GM12878 (cell line): ENCODE measurements at regions not wholly inside any gene's neighbourhood (a gene's known extent, or its start where the extent isn't known, plus 50 kb on each side); places are given as distances from the start of the nearest gene placed in this dataset.

Source experiments
- ATF3 ChIP-seq: IDR thresholded peaks from 2 replicates; pipeline ENCODE4 v1.6.1; 2011; ENCODE audit warnings: low read depth, mild to moderate bottlenecking, low read length, moderate library complexity, borderline replicate concordance; ENCODE audit errors: extremely low read depth
- BCL11A ChIP-seq: IDR thresholded peaks from 2 replicates; pipeline ENCODE4 v1.6.1; 2011; ENCODE audit warnings: low read depth, low read length
- CEBPB ChIP-seq, 2 experiments: fragments of 150-350 bp in 1 of 2; IDR thresholded peaks; 2 replicates each; pipeline ENCODE4 v1.6.1; 2012 to 2014; ENCODE audit warnings: low read depth in 2 of 2, low read length in 2 of 2, borderline replicate concordance in 1 of 2, inconsistent platforms in 1 of 2
- CEBPZ ChIP-seq: fragments of 150-350 bp; IDR thresholded peaks from 2 replicates; pipeline ENCODE4 v1.6.1; 2016; ENCODE audit warnings: low read depth, low read length
- DPF2 ChIP-seq: fragments of 450-650 bp; IDR thresholded peaks from 2 replicates; pipeline ENCODE4 v1.6.1; 2017; ENCODE audit warnings: mild to moderate bottlenecking
- EP300 ChIP-seq, 2 experiments: fragments of 150-350 bp in 1 of 2; IDR thresholded peaks; 2 replicates each; pipeline ENCODE4 v1.6.1; 2011 to 2012; ENCODE audit warnings: low read depth in 2 of 2, low read length in 2 of 2, borderline replicate concordance in 1 of 2, improper control_type of control experiment in 1 of 2, inconsistent platforms in 1 of 2; ENCODE audit not compliant: control insufficient read depth in 1 of 2
- ESRRA ChIP-seq: IDR thresholded peaks from 2 replicates; pipeline ENCODE4 v1.6.1; 2012; ENCODE audit warnings: mild to moderate bottlenecking, low read length, improper control_type of control experiment
- HDAC2 ChIP-seq: fragments of 200-600 bp; sonication (generic); IDR thresholded peaks from 2 replicates; pipeline ENCODE4 v1.6.1; 2017
- HDAC6 ChIP-seq: fragments of 200-600 bp; sonication (generic); IDR thresholded peaks from one replicate; pipeline ENCODE4 v1.8.0; 2017; ENCODE audit warnings: antibody characterized with exemption; ENCODE audit not compliant: unreplicated experiment
- IKZF1 ChIP-seq: fragments of 450-650 bp; conservative IDR thresholded peaks from 2 replicates; pipeline ENCODE4 v1.6.1; 2017; ENCODE audit warnings: antibody characterized with exemption, mild to moderate bottlenecking
- MEF2A ChIP-seq: IDR thresholded peaks from 2 replicates; pipeline ENCODE4 v1.6.1; 2011; ENCODE audit warnings: low read depth, mild to moderate bottlenecking, low read length, moderate library complexity; ENCODE audit not compliant: insufficient read depth
- MXI1 ChIP-seq: fragments of 150-350 bp; IDR thresholded peaks from 2 replicates; pipeline ENCODE4 v1.6.1; 2011; ENCODE audit warnings: low read depth, mild to moderate bottlenecking, inconsistent platforms, low read length, improper control_type of control experiment
- NFIC ChIP-seq: IDR thresholded peaks from 2 replicates; pipeline ENCODE4 v1.6.1; 2012; ENCODE audit warnings: low read depth, mild to moderate bottlenecking, inconsistent platforms, low read length, moderate library complexity
- NR2C2 ChIP-seq: IDR thresholded peaks from 2 replicates; pipeline ENCODE4 v1.6.1; 2011; ENCODE audit warnings: borderline replicate concordance, low read depth; ENCODE audit not compliant: control insufficient read depth, insufficient read length
- PKNOX1 ChIP-seq: fragments of 450-650 bp; IDR thresholded peaks from 2 replicates; pipeline ENCODE4 v1.6.1; 2016; ENCODE audit warnings: mild to moderate bottlenecking
- RAD51 ChIP-seq: fragments of 450-650 bp; IDR thresholded peaks from 2 replicates; pipeline ENCODE4 v1.6.1; 2016; ENCODE audit warnings: moderate library complexity, mild to moderate bottlenecking, inconsistent platforms
- RB1 ChIP-seq: fragments of 450-650 bp; formaldehyde crosslinking; IDR thresholded peaks from 2 replicates; pipeline ENCODE4 v1.6.1; 2017; ENCODE audit warnings: mild to moderate bottlenecking, borderline replicate concordance
- RFX5 ChIP-seq: IDR thresholded peaks from 2 replicates; pipeline ENCODE4 v1.6.1; 2011; ENCODE audit warnings: low read depth, low read length, improper control_type of control experiment
- SIN3A ChIP-seq: IDR thresholded peaks from 2 replicates; pipeline ENCODE4 v1.6.1; 2012; ENCODE audit warnings: low read depth, low read length, improper control_type of control experiment
- SMAD1 ChIP-seq: fragments of 450-650 bp; IDR thresholded peaks from 2 replicates; pipeline ENCODE4 v1.6.1; 2018; ENCODE audit warnings: mild to moderate bottlenecking, low read depth; ENCODE audit not compliant: partially characterized antibody
- SMAD5 ChIP-seq: IDR thresholded peaks from 2 replicates; pipeline ENCODE4 v1.6.1; 2016; ENCODE audit warnings: antibody characterized with exemption, low read depth
- SREBF2 ChIP-seq: IDR thresholded peaks from 2 replicates; pipeline ENCODE4 v1.6.1; 2012; ENCODE audit warnings: mild to moderate bottlenecking, low read length
- SUPT20H ChIP-seq: IDR thresholded peaks from 2 replicates; pipeline ENCODE4 v1.6.1; 2011; ENCODE audit warnings: low read depth, mild to moderate bottlenecking, low read length, moderate library complexity, borderline replicate concordance; ENCODE audit not compliant: control insufficient read depth
- TCF3 ChIP-seq: IDR thresholded peaks from 2 replicates; pipeline ENCODE4 v1.6.1; 2012; ENCODE audit warnings: low read depth, mild to moderate bottlenecking, low read length, borderline replicate concordance; ENCODE audit not compliant: insufficient read depth
- TCF7 ChIP-seq: IDR thresholded peaks from 2 replicates; pipeline ENCODE4 v1.6.1; 2014; ENCODE audit warnings: antibody characterized with exemption, borderline replicate concordance
- WRNIP1 ChIP-seq: IDR thresholded peaks from 2 replicates; pipeline ENCODE4 v1.6.1; 2011; ENCODE audit warnings: low read depth, low read length, improper control_type of control experiment, borderline replicate concordance
- YBX1 ChIP-seq: fragments of 450-650 bp; IDR thresholded peaks from 2 replicates; pipeline ENCODE4 v1.6.1; 2016; ENCODE audit warnings: antibody characterized with exemption
- ZBED1 ChIP-seq: IDR thresholded peaks from 2 replicates; pipeline ENCODE4 v1.6.1; 2016; ENCODE audit warnings: borderline replicate concordance
- ZNF384 ChIP-seq: IDR thresholded peaks from 2 replicates; pipeline ENCODE4 v1.6.1; 2012; ENCODE audit warnings: low read depth, mild to moderate bottlenecking, low read length, improper control_type of control experiment, borderline replicate concordance

DNA sequence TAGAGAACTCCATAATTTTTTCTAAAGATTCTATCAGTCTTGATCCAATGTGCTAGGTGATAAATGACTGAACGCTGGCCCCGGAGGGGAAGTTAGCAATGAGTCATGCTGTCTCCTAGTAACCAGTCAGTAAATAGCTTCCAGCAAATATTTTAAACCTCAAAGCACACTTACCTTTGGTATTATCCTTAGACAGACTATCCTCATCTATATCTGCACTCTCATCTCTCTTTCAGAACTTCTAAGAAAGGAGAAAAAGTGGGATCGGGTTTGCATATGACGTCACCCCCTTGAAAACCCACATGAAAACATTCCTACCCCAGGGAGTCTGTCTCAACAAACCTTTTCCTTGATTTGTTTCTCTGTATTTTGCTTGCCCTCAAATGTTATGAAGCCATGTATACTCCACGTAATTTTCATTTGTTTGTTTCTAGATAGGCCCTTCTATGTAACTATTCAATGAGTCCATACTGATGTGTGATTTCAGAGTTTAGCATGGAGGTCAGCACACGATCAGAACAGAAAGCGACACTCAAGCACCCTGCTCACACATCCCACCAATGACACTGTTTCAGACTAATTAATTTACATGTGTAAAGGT, 174.9 kb upstream of the NRP1 start (continued):
- no peak for TF ChIP-seq SMAD5
- TF ChIP-seq WRNIP1, result no peak
- TF ChIP-seq TCF3, result no peak
- no peak for TF ChIP-seq SUPT20H
- TF ChIP-seq BCL11A, result peak; percentile 63; the same call in 1 of the 2 replicates
- TF ChIP-seq YBX1, result no peak
- no peak for TF ChIP-seq NR2C2
- TF ChIP-seq HDAC6, result no peak
- peak; percentile 86 for TF ChIP-seq DPF2
- TF ChIP-seq RB1, result no peak
- TF ChIP-seq IKZF1, result peak; percentile 80
- TF ChIP-seq NFIC, result peak; percentile 53; the same call in 1 of the 2 replicates
- no peak for TF ChIP-seq ZBED1
- TF ChIP-seq SMAD1, result no peak
- TF ChIP-seq PKNOX1, result peak; percentile 28; the same call in 1 of the 2 replicates
- no peak for TF ChIP-seq HDAC2
- TF ChIP-seq RAD51, result no peak
- TF ChIP-seq CEBPZ, result no peak
- peak; percentile 70 to 84; a peak in 3 of 4 replicates for TF ChIP-seq EP300 (IDR thresholded peaks at IDR 0.05; ENCODE audit: borderline replicate concordance in 1 of 2, control insufficient read depth in 1 of 2, low read depth in 2 of 2, low read length in 2 of 2)
- TF ChIP-seq RFX5, result 0 out of 2 replicates have a peak, but pooled peaks have one; percentile 38
- no peak for TF ChIP-seq ESRRA
- no peak for TF ChIP-seq ZNF384
- TF ChIP-seq MXI1, result 0 out of 2 replicates have a peak, but pooled peaks have one; percentile 18
- TF ChIP-seq TCF7, result no peak
- no peak for TF ChIP-seq MEF2A
- TF ChIP-seq SIN3A, result no peak
- no peak for TF ChIP-seq SREBF2
- no peak for TF ChIP-seq CEBPB (IDR thresholded peaks at IDR 0.05; ENCODE audit: borderline replicate concordance in 1 of 2, low read depth in 2 of 2, low read length in 2 of 2)
- TF ChIP-seq ATF3, result no peak
